ENCODE measurements at regions not wholly inside any gene's neighbourhood (a gene's known extent, or its start where the extent isn't known, plus 50 kb on each side); places are given as distances from the start of the nearest gene placed in this dataset.
"Not testable (repeated sequence)": the region's sequence is repeated elsewhere in the genome, so short reads cannot be mapped to it uniquely, and the experiment has no call there.

- H3K27ac ChIP-seq = no peak overlapping the region
- no peak for TF ChIP-seq CTCF (conservative IDR thresholded peaks at IDR 0.05)
Measured at GRCh38 chr22:35183917-35184316, 73.4 kb upstream of the HMGXB4 start.

- no peak for TF ChIP-seq CTCF (conservative IDR thresholded peaks at IDR 0.05)
- H3K27ac ChIP-seq = no peak overlapping the region
Measured at GRCh38 chr22:35186492-35186891, 70.8 kb upstream of the HMGXB4 start.

GRCh38 chr22:35188930-35189329 lies 68.4 kb upstream of the HMGXB4 start:
- H3K27ac ChIP-seq = not testable (repeated sequence)

GRCh38 chr22:35189559-35189958 lies 67.7 kb upstream of the HMGXB4 start:
- no peak for TF ChIP-seq CTCF (conservative IDR thresholded peaks at IDR 0.05)
- H3K27ac ChIP-seq = no peak overlapping the region

- TF ChIP-seq CTCF (conservative IDR thresholded peaks at IDR 0.05) = no peak
- peak overlapping the region; percentile 87 for H3K27ac ChIP-seq
Measured at GRCh38 chr22:35191412-35191811, 65.9 kb upstream of the HMGXB4 start.

GRCh38 chr22:35192129-35192918 lies 65.0 kb upstream of the HMGXB4 start:
- peak overlapping the region; percentile 87 for H3K27ac ChIP-seq
- no peak for TF ChIP-seq CTCF (conservative IDR thresholded peaks at IDR 0.05)

- no peak for TF ChIP-seq CTCF (conservative IDR thresholded peaks at IDR 0.05)
- H3K27ac ChIP-seq = peak overlapping the region; percentile 21; the same call in 1 of the 2 replicates
Measured at GRCh38 chr22:35195226-35195625, 62.1 kb upstream of the HMGXB4 start.

- H3K27ac ChIP-seq = no peak overlapping the region
- no peak for TF ChIP-seq CTCF (conservative IDR thresholded peaks at IDR 0.05)
Measured at GRCh38 chr22:35195821-35196220, 61.5 kb upstream of the HMGXB4 start.
